Psoas muscle (tissue), 7 donors: ENCODE measurements at regions not wholly inside any gene's neighbourhood (a gene's known extent, or its start where the extent isn't known, plus 50 kb on each side); places are given as distances from the start of the nearest gene placed in this dataset.

ENCODE experiments used
- ATAC-seq, 4 donors: fragments of 200-7000 bp; cut with Tn5 transposase; one replicate each; pipeline ENCODE4 v1.9.1; 2020; ENCODE audit warnings: moderate library complexity in 3 of 4, mild to moderate bottlenecking in 2 of 4
- DNase-seq, 2 donors: peaks; one replicate each; pipeline ENCODE4 v3.0.0-alpha.2; 2020
- H3K27ac ChIP-seq: fragments of 200-600 bp; one replicate; pipeline ENCODE4 v1.8.0; 2022
- H3K27me3 ChIP-seq, 3 donors: fragments of 200-600 bp in 1 of 3; one replicate each; pipeline versions ENCODE4 v1.6.1 to v1.8.0; 2013 to 2022; ENCODE audit warnings: low read length in 2 of 3, mild to moderate bottlenecking in 2 of 3, moderate library complexity in 1 of 3; ENCODE audit not compliant: insufficient read depth in 3 of 3
- H3K36me3 ChIP-seq, 2 donors: fragments of 200-600 bp in 1 of 2; one replicate each; pipeline versions ENCODE4 v1.6.1 to v1.8.0; 2013 to 2022; ENCODE audit warnings: low read depth in 1 of 2, mild to moderate bottlenecking in 1 of 2, moderate library complexity in 1 of 2; ENCODE audit not compliant: insufficient read depth in 1 of 2
- H3K4me1 ChIP-seq: fragments of 200-600 bp; one replicate; pipeline ENCODE4 v1.8.0; 2022
- H3K4me3 ChIP-seq: fragments of 200-600 bp; one replicate; pipeline ENCODE4 v1.8.0; 2022; ENCODE audit warnings: mild to moderate bottlenecking
- H3K9me3 ChIP-seq: fragments of 200-600 bp; one replicate; pipeline ENCODE4 v1.8.0; 2022
- WGBS, 3 donors: extraction: QIAGEN DNeasy Blood & Tissue Kit; methylation state at CpG; one replicate each; pipeline versions ENCODE4 v1.1.6 to v1.1.7; 2013; 5-methylcytosine and 5-hydroxymethylcytosine counted together
- intact Hi-C, 2 donors: fragments of 100-400 bp; cut with DNase I; formaldehyde crosslinking; loops; one replicate each; pipeline versions ENCODE4 v1.11.0 to v1.14.2; 2022
- TF ChIP-seq, protein P1 (sequence below): fragments of 200-600 bp; IDR thresholded peaks from one replicate; pipeline ENCODE4 v1.8.0; 2022; ENCODE audit warnings: antibody characterized with exemption
- donor health status: healthy with polysubstance abuse.
- donor health status: DM: no; HTN: no; CAD: no; lungs with moderate emphysema.
- donor health status: Bipolar disorder and iron deficiency.
- donor health status: healthy.
- donor health status: DM: yes; HTN: yes; CAD: no.
- donor health status: DM: no; HTN: no; CAD: no.
- donor health status: DM: yes; HTN: yes; CAD: no.

DNA sequence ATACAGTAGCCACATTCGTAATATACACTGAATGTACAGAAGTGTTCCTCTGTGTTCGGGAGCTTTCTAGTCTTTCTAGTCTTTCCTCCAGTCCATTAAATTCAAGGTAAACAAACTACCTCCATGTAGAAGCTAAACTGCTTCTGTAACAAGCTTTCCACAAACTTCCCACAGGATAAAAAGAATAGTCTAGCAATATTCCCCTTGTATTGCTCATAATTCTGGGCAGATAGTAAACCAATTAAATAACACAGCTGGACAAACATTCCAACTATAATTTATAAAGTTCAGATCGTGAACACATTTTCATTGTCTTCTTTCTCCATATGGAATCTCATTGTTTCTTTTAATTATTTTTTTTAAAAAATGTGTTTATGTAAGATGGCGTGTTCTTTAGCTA lies 307.2 kb downstream of the AEBP2 start:
- TF ChIP-seq, protein P1, sequence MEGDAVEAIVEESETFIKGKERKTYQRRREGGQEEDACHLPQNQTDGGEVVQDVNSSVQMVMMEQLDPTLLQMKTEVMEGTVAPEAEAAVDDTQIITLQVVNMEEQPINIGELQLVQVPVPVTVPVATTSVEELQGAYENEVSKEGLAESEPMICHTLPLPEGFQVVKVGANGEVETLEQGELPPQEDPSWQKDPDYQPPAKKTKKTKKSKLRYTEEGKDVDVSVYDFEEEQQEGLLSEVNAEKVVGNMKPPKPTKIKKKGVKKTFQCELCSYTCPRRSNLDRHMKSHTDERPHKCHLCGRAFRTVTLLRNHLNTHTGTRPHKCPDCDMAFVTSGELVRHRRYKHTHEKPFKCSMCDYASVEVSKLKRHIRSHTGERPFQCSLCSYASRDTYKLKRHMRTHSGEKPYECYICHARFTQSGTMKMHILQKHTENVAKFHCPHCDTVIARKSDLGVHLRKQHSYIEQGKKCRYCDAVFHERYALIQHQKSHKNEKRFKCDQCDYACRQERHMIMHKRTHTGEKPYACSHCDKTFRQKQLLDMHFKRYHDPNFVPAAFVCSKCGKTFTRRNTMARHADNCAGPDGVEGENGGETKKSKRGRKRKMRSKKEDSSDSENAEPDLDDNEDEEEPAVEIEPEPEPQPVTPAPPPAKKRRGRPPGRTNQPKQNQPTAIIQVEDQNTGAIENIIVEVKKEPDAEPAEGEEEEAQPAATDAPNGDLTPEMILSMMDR, result no peak
- intact Hi-C loops, result loop anchor here (10.0 kb wide), 3 partner anchors 148 to 848 kb away; no protein-coding TSS in a partner anchor
- no peak for ATAC-seq
- 79 to 80% (median 79%) methylated on average over 4 of the region's 4 CpGs for WGBS, 3 donors
- Histone ChIP-seq H3K27me3 (no peaks in the 10 kb centered on the region), H3K36me3 (no peaks in the 10 kb centered on the region), H3K4me3 (no peak overlapping the region), H3K4me1 (no peaks in the 10 kb centered on the region), H3K9me3 (no peaks in the 10 kb centered on the region), H3K27ac (no peak overlapping the region)
- no peak for DNase-seq

DNA sequence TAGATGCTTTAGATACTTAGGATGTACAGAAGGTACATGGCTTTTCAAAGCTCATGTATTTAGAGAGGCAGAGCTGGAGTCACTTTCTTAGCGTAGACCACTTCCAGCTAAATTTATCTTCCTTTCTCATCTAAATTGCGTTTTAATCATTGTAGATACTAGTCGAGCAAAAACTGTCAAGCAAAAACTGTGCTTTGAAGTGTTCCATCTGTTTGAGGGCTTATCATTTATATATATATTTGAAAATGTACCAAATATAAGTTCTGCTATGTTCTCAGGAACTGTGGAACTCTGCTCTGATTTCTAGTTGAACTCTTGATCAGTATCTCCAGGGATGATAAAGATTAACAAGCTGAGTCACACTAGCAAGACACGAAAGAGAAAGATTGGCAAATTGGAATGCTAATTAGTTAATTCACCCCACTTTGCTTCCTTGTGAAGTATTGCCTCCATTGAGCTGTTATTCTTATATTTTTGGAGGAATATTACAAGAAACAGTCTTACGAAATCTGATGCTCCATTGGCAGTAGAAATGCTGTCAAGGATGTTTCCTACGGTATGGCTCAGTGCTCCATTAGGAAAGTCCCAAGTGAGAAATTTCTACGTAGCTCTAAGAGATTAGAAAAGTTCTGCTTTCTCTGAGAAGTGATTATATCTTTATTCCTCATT lies 310.7 kb downstream of the AEBP2 start:
- Histone ChIP-seq H3K27me3 (no peaks in the 10 kb centered on the region), H3K4me3 (no peak overlapping the region)
- no peak for ATAC-seq

DNA sequence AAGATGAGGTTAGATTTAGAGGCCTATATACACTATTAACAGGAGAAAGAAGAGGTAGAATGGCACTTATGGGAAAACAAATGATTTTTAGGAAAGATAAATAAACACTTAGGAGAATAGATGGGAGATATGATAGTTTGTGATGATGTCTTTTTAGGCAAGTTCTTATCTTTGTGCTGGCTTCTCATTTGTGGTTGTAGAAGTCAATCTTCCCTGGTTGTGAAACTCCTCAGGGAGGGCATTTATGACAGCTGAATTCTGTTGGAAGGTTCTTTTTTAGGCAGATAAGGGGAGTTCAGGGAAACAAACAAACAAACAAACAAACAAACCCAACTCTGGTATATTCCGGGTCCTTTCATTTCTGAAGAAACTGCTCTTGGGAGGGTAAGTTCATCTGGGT lies 311.8 kb downstream of the AEBP2 start:
- Histone ChIP-seq H3K4me3 (no peak overlapping the region), H3K4me1 (no peaks in the 10 kb centered on the region), H3K27ac (no peak overlapping the region), H3K27me3 (no peaks in the 10 kb centered on the region), H3K9me3 (no peaks in the 10 kb centered on the region), H3K36me3 (no peaks in the 10 kb centered on the region)
- TF ChIP-seq, protein P1, result no peak
- DNase-seq (no peak), ATAC-seq (no peak)
- intact Hi-C loops, result no loop called here
- WGBS, 3 donors, result 86 to 95% (median 90%) methylated on average over 1 of the region's 1 CpG

More for the DNA sequence above, 310.7 kb downstream of the AEBP2 start:
- intact Hi-C loops, result loop anchor here (10.0 kb wide), 3 partner anchors 145 to 845 kb away; no protein-coding TSS in a partner anchor
- WGBS, 3 donors, result 70 to 79% (median 73%) methylated on average over 7 of the region's 7 CpGs
- TF ChIP-seq, protein P1, result no peak
- H3K4me1 ChIP-seq, result no peaks in the 10 kb centered on the region
- DNase-seq, result no peak
- no peak overlapping the region for H3K27ac ChIP-seq
- H3K36me3 ChIP-seq, result no peaks in the 10 kb centered on the region
- no peaks in the 10 kb centered on the region for H3K9me3 ChIP-seq

DNA sequence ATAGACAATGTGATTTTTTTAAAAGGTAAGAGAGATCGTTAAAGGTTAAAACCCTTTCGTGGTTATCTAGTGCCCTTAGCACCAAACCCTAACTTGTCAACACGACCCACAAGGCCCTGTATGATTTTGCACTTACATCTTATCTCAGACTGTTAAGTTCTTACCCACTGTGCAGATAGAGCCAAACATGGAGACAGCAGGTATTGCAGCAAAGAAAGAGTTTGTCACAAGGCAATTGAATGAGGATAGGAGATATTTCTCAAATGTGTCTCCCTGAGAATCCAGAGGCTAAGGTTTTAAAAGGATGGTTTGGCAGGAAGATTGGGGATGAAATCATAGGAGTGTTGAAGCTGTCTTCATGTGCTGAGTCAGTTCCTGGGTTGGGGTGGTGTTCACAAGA lies 313.4 kb downstream of the AEBP2 start:
- H3K4me1 ChIP-seq, result no peaks in the 10 kb centered on the region
- H3K4me3 ChIP-seq, result no peak overlapping the region
- no peak for ATAC-seq
- WGBS, 3 donors, result 87 to 93% (median 87%) methylated on average over 3 of the region's 3 CpGs
- DNase-seq, result no peak
- no peaks in the 10 kb centered on the region for H3K36me3 ChIP-seq
- no peaks in the 10 kb centered on the region for H3K27me3 ChIP-seq
- no peak overlapping the region for H3K27ac ChIP-seq
- intact Hi-C loops, result no loop called here
- TF ChIP-seq, protein P1, result no peak
- H3K9me3 ChIP-seq, result no peaks in the 10 kb centered on the region

DNA sequence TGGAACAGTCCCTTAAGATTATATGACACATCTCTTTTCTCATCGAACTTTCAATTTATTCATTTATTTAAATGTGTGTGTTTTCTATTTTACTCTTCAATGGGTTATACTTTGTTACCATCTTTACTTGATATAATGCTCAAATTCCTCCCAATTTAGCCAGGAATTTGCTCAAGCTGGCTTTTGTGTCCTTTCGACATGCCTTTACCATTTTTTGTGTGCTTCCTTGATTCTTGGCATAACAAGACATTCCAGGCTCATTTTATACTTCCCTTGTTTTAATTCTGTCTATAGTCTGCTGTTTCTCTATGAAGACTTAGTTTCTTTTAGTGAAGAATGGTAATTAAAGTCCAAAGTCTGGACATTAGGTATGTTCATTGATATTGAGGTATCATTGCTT lies 315.8 kb downstream of the AEBP2 start:
- H3K9me3 ChIP-seq, result no peaks in the 10 kb centered on the region
- H3K4me1 ChIP-seq, result no peaks in the 10 kb centered on the region
- intact Hi-C loops, result no loop called here
- H3K4me3 ChIP-seq, result no peak overlapping the region
- no peak overlapping the region for H3K27ac ChIP-seq
- no peaks in the 10 kb centered on the region for H3K36me3 ChIP-seq
- no peaks in the 10 kb centered on the region for H3K27me3 ChIP-seq
- 64 to 71% (median 70%) methylated on average over 2 of the region's 2 CpGs for WGBS, 3 donors
- ATAC-seq, result no peak
- TF ChIP-seq, protein P1, result no peak
- no peak for DNase-seq
